T-helper 2 cell treated with Interferon-gamma antibody and Interleukin-4, amounts not matched to agents 5 μg/mL and 100 μg/mL, for 36 hours (primary cell): ENCODE measurements at regions not wholly inside any gene's neighbourhood (a gene's known extent, or its start where the extent isn't known, plus 50 kb on each side); places are given as distances from the start of the nearest gene placed in this dataset.
"Not testable (repeated sequence)": the region's sequence is repeated elsewhere in the genome, so short reads cannot be mapped to it uniquely, and the experiment has no call there.

Source experiments
- DNase-seq: peaks from one replicate; pipeline ENCODE4 v3.0.0; 2021; ENCODE audit warnings: low spot score
- H3K27ac Mint-ChIP-seq: one replicate; pipeline ENCODE4 v1.8.0; 2021; ENCODE audit warnings: mild to moderate bottlenecking, mixed read lengths
- H3K27me3 Mint-ChIP-seq: one replicate; pipeline ENCODE4 v1.8.0; 2021; ENCODE audit warnings: low read depth, mixed read lengths
- H3K36me3 Mint-ChIP-seq: one replicate; pipeline ENCODE4 v1.8.0; 2021; ENCODE audit warnings: low read depth, mixed read lengths
- H3K4me1 Mint-ChIP-seq: one replicate; pipeline ENCODE4 v1.8.0; 2021; ENCODE audit warnings: low read depth, mixed read lengths
- H3K4me3 Mint-ChIP-seq: one replicate; pipeline ENCODE4 v1.8.0; 2022; ENCODE audit warnings: mild to moderate bottlenecking, moderate library complexity, mixed read lengths
- H3K9me3 Mint-ChIP-seq: one replicate; pipeline ENCODE4 v1.8.0; 2021; ENCODE audit warnings: mixed read lengths

- H3K27ac Mint-ChIP-seq = no peak overlapping the region
Measured at GRCh38 chr19:23481043-23481442, 85.8 kb upstream of the ZNF91 start.

DNA sequence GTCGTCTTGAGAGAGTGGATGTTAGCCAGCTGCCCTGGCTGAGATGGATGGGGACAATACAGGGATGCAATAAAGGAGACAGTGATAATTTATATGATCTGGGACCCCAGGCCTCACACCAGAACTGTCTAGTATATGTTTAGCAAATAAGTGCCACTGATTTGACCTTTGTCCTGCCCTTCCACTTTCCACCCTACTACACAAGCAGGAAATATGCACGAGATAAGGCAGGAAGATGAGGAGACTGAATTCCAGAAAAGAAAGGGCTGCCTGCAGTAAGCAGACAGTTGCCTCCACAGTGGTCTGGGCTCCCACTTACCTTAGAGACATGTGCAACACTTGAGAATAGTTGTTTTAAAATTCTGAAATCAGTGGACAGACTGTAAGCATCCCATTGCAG lies 80.2 kb upstream of the ZNF91 start:
- no peak overlapping the region for H3K27ac Mint-ChIP-seq
- no peak for DNase-seq

More at GRCh38 chr19:23481043-23481442, 85.8 kb upstream of the ZNF91 start:
- Mint-ChIP-seq H3K4me1 (no peaks in the 10 kb centered on the region), H3K27me3 (no peaks in the 10 kb centered on the region), H3K4me3 (no peak overlapping the region), H3K9me3 (peaks cover 66% of the 10 kb centered on the region), H3K36me3 (peaks cover 2% of the 10 kb centered on the region)
- no peak for DNase-seq

DNA sequence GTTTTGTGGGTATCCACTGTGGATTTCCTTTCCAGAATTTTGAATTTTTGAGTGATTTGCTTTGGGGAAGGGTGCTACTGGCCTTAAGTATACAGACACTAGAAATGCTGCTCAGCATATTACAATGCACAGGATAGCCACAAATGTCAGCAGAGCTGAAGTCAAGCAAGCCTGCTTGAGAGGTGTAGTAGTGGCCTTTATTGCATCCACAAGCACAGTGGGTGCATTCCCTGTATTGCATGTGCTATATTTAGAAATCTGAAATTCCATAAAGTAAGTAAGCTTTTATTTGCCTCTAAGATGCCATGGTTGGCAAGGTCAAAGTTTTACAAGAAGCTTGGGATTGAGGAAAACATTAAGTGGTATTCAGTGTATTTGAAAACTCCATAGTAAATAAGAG lies 79.5 kb upstream of the ZNF91 start:
- DNase-seq = no peak
- peaks cover 57% of the 10 kb centered on the region for H3K9me3 Mint-ChIP-seq

More for the DNA sequence above, 80.2 kb upstream of the ZNF91 start:
- peaks cover 58% of the 10 kb centered on the region for H3K9me3 Mint-ChIP-seq
- H3K4me1 Mint-ChIP-seq = no peaks in the 10 kb centered on the region
- peaks cover 2% of the 10 kb centered on the region for H3K36me3 Mint-ChIP-seq
- H3K27me3 Mint-ChIP-seq = no peaks in the 10 kb centered on the region
- H3K4me3 Mint-ChIP-seq = no peak overlapping the region

GRCh38 chr19:23474172-23474571 lies 78.9 kb upstream of the ZNF91 start:
- H3K4me1 Mint-ChIP-seq = no peaks in the 10 kb centered on the region
- DNase-seq = no peak
- no peaks in the 10 kb centered on the region for H3K36me3 Mint-ChIP-seq
- H3K4me3 Mint-ChIP-seq = no peak overlapping the region
- no peaks in the 10 kb centered on the region for H3K27me3 Mint-ChIP-seq
- H3K9me3 Mint-ChIP-seq = peaks cover 60% of the 10 kb centered on the region
- no peak overlapping the region for H3K27ac Mint-ChIP-seq

More for the DNA sequence above, 79.5 kb upstream of the ZNF91 start:
- no peak overlapping the region for H3K27ac Mint-ChIP-seq
- H3K4me1 Mint-ChIP-seq = no peaks in the 10 kb centered on the region
- H3K27me3 Mint-ChIP-seq = no peaks in the 10 kb centered on the region
- no peak overlapping the region for H3K4me3 Mint-ChIP-seq
- H3K36me3 Mint-ChIP-seq = peaks cover 2% of the 10 kb centered on the region

- peaks cover 68% of the 10 kb centered on the region for H3K9me3 Mint-ChIP-seq
- H3K4me3 Mint-ChIP-seq = no peak overlapping the region
- H3K4me1 Mint-ChIP-seq = no peaks in the 10 kb centered on the region
- DNase-seq = no peak
- no peaks in the 10 kb centered on the region for H3K36me3 Mint-ChIP-seq
- no peaks in the 10 kb centered on the region for H3K27me3 Mint-ChIP-seq
- no peak overlapping the region for H3K27ac Mint-ChIP-seq
Measured at GRCh38 chr19:23470873-23471545, 75.7 kb upstream of the ZNF91 start.

GRCh38 chr19:23464349-23464748 lies 69.1 kb upstream of the ZNF91 start:
- H3K27ac Mint-ChIP-seq, H3K36me3 Mint-ChIP-seq, DNase-seq, H3K4me3 Mint-ChIP-seq, H3K27me3 Mint-ChIP-seq, H3K4me1 Mint-ChIP-seq: not testable (repeated sequence)
- H3K9me3 Mint-ChIP-seq = peaks cover 88% of the 10 kb centered on the region

GRCh38 chr19:23461120-23461519 lies 65.8 kb upstream of the ZNF91 start:
- H3K27me3 Mint-ChIP-seq = no peaks in the 10 kb centered on the region
- no peaks in the 10 kb centered on the region for H3K36me3 Mint-ChIP-seq
- H3K9me3 Mint-ChIP-seq = peaks cover 78% of the 10 kb centered on the region
- no peaks in the 10 kb centered on the region for H3K4me1 Mint-ChIP-seq
- H3K4me3 Mint-ChIP-seq = no peak overlapping the region
- DNase-seq = no peak
- no peak overlapping the region for H3K27ac Mint-ChIP-seq

- no peaks in the 10 kb centered on the region for H3K4me1 Mint-ChIP-seq
Measured at GRCh38 chr19:23460656-23461055, 65.4 kb upstream of the ZNF91 start.

More at GRCh38 chr19:23460656-23461055, 65.4 kb upstream of the ZNF91 start:
- H3K27me3 Mint-ChIP-seq = no peaks in the 10 kb centered on the region
- no peaks in the 10 kb centered on the region for H3K36me3 Mint-ChIP-seq
- DNase-seq = no peak
- H3K4me3 Mint-ChIP-seq = no peak overlapping the region
- H3K27ac Mint-ChIP-seq = no peak overlapping the region
- H3K9me3 Mint-ChIP-seq = peaks cover 78% of the 10 kb centered on the region
